Activated T-cell treated with anti-CD3 and anti-CD28 coated beads for 48 hours (primary cell): ENCODE measurements at regions not wholly inside any gene's neighbourhood (a gene's known extent, or its start where the extent isn't known, plus 50 kb on each side); places are given as distances from the start of the nearest gene placed in this dataset.
"Not testable (repeated sequence)": the region's sequence is repeated elsewhere in the genome, so short reads cannot be mapped to it uniquely, and the experiment has no call there.

Experiments used
- DNase-seq: peaks from one replicate; pipeline ENCODE4 v3.0.0-alpha.2; 2020; ENCODE audit warnings: low read depth

DNA sequence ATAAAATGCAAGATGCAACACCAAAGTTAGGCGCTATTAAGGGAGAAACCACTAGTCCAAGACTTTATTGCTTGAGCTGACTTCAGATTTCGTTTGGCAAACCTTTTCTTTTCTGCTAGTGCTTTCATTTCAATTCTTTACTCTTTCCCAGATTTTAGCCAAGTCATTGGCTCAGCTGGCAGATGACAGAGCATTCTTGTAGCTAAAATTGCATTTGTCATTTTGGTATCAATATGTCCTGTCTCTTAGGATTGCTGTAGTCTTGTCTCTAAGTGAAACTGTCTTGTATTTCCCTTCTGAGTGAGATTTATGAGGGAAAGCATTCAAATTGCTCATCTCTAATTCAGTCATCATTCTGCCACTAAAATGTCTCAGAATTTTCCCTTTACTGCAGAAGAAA, 335.1 kb downstream of the METTL4 start:
- no peak for DNase-seq

DNA sequence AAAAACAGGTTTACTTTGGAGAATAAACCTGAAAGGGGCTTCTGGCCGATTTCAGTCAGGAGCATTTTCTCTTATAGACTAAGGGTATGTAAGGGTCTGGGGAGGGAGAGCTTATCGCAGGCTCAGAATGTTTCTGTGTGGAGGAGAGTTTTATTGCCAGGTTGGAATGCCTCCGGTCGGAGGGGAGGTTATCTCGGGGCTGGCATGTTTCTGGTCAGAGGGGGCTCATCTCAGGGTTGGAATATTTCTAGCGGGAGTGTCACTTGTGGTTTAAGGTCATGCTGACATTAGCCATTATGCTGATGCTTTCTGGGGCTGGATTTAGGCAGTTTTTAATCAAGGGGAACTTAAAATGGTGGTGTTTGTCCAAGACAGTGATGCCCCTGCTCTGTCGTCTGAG, 333.6 kb downstream of the METTL4 start:
- no peak for DNase-seq

DNA sequence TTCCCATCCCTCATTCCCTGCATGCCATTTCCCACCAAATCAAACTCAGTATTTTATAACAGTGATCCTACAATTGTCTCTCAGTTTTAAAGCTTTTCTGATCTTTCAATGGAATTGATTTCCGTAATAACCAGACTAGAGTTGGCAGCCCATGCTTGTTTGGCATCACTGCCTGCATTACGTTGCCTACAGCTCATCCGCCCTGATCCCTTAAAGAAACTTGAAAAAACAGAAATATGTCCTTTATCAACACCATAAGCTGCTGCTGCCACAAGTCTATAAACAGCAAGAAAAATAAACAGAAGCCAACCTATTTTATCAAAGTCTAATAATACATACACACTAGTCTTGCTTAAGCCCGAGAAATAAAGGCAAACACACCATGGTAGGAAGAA, 331.0 kb downstream of the METTL4 start:
- no peak for DNase-seq

DNA sequence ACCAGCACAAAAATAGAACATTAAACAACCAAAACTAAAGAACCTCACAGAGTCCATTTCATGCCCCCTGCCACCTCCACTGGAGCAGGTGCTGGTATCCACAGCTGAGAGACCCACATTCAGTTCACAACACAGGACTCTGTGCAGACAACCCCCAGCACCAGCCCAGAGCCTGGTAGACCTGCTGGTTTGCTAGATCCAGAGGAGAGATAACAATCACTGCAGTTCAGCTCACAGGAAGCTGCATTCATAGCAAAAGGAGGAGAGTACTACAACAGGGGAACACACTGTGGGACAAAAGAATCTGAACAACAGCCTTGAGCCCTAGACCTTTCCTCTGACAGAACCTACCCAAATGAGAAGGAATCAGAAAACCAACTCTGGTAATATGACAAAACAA, 326.7 kb downstream of the METTL4 start:
- DNase-seq, result no peak

DNA sequence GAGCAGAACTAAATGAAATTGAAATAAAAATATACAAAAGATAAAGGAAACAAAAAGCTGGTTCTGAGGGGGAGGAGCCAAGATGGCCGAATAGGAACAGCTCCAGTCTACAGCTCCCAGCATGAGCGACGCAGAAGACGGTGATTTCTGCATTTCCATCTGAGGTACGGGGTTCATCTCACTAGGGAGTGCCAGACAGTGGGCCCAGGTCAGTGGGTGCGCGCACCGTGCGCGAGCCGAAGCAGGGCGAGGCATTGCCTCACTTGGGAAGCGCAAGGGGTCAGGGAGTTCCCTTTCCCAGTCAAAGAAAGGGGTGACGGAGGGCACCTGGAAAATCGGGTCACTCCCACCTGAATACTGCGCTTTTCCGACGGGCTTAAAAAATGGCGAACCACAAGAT, 324.2 kb downstream of the METTL4 start:
- DNase-seq, result not testable (repeated sequence)

DNA sequence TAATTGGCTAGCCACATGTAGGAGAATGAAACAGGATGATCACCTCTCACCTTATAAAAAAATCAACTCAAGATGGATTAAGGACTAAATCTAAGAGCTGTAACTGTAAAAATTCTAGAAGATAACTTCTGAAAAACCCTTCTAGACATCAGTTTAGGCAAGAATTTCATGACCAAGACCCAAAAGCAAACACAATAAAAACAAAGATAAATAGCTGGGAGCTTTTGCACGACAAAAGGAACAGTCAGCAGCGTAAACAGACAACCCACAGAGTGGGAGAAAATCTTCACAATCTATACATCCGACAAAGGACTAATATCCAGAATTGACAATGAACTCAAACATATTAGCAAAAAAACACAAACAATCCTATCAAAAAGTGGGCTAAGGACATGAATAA, 316.3 kb downstream of the METTL4 start:
- DNase-seq, result no peak

DNA sequence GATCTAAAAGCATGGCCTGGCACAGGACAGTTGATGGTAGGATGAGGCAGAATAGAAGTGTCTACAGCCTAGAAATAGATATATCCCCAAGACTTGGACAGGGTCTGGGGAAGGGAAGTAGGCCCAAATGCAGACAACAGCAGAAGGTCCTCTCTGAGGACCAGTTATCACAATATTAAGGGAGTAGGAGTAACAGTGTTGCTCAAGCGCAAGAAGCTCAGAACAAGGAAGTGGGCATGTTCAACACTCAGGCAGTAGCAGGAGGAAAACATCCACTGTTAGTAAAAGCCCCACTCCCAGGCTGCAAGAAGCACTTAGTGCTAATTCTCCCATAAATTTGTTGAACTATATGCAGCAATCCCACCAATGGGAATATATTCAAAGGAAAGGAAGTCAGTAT, 314.7 kb downstream of the METTL4 start:
- no peak for DNase-seq

DNA sequence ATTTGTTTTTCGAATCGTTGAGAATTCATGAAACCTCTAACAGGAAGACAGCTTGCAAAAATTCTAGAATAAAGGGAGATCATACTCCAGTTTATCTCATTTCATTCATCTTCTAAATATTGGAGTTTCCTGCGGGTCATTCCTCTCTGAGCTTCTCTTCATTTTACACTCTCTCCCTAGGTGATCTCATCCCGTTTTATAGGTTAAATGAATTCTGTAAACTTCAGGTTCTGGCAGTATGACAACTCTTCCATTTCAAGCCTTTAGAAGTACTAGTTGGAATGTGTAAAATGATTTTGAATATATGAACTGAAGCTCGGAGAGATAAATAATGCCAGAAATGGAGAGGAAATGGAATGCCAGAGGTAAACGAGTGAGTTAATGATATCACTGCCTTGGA, 312.4 kb downstream of the METTL4 start:
- no peak for DNase-seq

DNA sequence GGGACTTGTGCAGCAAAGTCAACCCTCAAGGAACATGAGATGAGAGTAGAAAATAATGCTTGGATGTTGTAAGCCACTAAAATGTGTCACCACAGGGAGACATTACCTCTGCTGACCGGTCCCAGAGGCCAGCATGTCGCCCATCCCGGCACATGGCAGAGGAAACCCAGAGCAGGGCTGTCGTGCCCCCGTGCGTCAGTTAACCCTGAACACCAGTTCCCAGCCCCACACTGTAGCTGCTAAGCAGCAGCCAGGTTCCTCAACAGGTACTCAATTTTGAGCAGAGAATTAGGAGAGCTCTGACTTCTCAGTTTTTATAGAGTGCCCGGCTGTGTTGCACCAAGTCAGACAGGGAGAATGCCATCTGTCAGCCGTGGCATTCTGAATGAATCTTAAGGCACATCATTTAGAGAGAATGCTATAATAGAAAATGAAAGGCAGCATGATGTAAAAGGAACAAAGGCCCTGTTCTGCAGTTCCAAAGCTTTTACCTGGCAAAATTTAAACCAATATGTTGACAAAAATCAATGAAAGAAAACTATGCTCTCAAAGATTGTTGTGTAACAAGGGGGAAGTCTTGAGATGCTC, 307.9 kb downstream of the METTL4 start:
- no peak for DNase-seq

DNA sequence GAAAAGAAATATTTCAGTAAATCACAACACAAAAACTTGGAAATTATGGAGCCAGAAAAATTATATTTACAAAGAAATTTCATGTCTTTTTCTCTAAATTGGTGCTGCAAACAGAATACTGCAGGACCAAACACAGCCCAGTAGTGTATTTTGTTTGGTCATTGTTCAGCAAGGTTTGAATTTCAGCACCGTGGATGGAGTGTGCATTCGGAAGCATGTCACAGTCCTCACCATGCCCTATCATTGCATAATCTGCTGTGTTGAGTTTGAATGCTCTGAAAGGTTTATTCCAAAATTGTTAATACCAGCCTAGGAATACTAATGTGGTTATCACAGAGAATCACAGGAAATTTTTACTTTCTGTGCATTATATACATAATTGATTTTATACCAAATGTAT, 296.7 kb downstream of the METTL4 start:
- DNase-seq, result no peak

DNA sequence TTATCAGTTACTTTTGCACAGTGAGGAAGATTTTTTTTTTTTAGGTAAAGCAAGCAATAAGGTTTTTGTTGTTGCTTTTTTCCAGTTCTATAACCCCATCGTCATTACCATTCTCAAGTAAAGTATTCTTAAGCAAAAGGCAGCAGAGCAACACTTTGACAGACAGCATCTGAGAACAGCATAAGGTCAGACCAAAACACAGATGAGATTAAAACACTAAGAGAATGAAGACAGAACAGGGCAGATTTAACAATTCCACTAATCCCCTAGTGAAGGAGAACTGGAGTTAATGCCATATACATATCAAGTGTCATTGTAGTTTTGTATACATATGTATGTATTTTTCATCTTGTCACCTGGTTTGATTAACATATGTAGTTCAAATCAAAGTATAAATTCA, 290.2 kb downstream of the METTL4 start:
- DNase-seq, result no peak

DNA sequence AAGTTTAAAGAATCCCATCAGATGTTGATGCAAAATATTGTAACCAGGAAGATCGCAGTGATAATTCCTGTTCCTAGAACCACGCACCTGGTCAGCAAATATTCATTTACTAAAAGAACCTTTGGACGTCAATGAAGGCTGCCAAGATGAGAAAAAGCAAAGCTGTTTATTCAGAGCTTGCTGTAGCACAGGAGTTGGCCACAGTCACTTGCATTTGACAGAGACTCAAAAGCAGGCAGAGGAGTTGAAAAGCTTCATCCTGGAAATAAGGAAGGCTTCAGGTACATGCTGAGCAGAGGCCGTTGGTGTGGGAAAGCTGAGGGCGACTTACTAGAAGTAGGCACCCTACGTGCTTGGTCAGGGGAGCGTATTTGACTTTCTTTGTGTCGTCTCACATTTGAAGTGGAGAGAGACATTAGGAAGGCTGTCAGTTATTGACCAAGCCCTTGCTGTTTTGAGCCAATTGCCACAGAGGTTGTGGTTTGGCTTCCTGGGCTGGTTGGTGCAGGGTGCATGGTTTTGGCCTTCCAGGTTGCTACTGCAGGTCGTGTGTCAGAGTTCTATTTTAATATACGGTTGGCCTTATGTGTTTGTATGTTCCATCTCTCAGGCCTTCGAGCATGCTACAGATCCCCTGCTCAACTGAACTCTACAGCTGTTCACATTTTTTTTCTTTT, 289.6 kb downstream of the METTL4 start:
- no peak for DNase-seq

DNA sequence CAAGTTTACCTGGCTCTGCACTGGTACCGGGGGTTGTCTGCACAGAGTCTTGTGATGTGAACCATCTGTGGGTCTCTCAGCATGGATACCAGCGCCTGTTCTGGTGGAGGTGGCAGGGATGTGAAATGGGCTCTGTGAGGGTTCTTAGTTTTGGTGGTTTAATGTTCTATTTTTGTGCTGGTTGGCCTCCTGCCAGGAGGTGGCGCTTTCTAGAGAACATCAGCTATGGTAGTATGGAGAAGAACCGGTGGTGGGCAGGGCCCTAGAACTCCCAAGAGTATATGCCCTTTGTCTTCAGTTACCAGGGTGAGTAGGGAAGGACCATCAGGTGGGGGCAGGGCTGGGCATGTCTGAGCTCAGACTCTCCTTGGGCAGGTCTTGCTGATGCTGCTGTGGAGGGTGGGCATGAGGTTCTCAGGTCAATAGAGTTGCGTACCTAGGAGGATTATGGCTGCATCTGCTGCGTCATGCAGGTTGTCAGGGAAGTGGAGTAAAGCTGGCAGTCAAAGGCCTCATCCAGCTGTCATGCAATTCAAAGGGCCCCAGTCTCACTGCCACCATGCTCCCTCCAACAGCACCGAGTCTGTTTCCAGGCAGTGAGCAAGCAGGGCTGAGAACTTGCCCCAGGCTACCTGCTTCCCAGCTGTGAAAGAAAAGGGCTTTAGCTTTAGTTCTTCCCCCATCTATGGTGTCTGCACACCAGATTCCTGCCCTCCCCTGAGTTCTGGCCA, 278.0 kb downstream of the METTL4 start:
- no peak for DNase-seq

DNA sequence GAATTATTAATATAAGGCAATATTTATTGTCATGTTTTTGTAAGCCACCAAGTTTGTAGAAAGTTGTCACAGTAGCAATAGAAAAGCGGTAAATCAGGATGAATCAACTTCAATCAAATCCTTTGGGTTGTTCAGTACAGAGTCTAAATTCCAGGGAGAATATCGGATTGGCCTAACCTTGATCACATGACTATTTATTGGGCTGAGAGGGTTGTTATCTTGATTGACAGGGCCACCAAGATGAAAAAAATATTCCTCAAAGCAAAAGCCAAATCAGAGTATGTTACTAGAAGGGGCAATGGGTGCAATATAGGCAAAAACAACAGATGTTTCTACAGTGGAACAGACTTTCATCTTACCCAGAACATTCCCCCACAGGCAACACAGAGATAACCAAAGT, 270.0 kb downstream of the METTL4 start:
- no peak for DNase-seq

DNA sequence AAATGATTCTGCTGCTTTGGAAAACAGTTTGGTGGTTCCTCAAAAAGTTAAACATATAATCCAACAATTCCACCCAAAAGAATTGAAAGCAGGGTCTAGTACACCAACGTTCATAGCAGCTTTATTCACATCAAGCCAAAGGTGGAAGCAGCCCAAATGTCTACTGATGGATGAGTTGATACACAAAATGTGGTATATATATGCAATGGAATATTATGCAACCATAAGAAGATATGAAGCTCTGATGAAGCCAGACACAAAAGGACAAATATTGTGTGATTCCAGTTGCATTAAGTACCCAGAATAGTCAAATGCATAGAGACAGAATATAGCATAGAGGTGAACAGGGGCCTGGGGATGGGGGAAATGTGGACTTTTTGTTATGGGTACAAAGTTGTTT, 269.3 kb downstream of the METTL4 start:
- DNase-seq, result no peak

DNA sequence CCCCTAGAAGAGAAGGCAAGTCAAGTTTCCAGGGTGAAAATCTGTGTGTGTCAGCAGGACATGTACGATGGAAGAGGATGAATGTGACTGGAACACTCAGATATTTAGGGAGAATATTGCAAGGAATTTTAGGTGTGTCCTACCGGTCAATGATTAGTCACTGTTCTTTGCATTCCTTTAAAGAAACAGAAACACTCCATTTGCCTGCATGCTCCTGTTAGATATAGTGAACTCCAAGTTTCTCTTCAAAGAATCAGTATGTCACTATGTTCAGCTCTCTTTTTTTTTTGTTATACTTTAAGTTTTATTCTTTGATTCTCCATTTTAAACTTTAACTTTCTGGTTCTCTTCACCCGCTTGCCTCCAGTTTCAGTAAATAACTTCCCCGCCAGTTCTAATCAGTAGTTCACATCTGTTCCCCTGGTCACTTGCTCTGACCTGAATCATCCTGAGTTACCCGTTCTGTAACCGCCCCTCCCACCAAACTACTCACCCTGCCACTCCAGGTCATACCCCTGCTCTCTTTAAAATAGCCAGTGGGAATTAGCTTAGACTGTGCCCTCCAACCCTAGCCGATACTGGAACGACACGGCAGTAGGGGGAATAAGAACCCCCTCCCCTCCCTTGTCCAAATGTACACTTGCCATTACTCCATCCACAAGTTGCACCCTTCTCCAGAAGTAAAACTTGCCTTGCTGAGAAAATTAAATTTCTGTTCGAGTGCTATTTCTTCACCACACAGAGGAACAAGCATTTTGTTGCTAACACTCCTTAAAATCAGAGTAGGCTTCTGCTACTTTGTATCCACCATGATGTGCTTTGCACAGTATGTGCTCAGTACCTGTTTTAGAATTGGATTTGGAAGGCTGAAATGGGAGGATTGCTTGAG, 268.4 kb downstream of the METTL4 start:
- DNase-seq, result no peak

DNA sequence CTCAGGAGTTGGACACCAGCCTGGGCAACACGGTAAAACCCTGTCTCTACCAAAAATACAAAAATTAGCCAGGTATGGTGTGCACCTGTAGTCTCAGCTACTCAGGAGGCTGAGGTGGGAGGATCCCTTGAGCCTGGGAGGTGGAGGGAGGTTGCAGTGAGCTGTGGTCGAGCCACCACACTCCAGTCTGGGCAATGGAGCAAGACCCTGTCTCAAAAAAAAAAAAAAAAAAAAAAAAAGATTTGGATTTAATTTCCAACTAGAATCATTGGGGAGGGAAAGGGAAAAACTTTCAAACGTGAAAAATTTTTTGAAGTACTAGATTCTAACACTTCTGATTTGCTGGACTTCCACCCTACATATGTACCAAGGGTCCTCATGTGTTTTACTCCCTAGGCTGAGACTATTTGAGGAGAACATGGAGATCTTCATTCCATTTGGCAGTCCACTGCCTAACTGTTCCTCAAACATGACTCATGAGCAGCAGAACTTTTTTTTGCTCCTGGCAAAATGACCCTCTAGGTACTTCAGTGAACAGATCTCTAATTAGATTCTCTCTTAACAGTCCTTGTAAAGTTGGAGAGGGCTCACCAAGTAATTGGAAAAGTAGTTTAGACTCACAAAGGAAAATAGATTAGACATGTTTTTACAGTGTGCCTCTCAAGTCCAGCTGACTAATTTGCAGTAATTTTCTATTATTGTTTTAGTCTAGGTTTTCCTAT, 267.6 kb downstream of the METTL4 start:
- DNase-seq, result no peak

DNA sequence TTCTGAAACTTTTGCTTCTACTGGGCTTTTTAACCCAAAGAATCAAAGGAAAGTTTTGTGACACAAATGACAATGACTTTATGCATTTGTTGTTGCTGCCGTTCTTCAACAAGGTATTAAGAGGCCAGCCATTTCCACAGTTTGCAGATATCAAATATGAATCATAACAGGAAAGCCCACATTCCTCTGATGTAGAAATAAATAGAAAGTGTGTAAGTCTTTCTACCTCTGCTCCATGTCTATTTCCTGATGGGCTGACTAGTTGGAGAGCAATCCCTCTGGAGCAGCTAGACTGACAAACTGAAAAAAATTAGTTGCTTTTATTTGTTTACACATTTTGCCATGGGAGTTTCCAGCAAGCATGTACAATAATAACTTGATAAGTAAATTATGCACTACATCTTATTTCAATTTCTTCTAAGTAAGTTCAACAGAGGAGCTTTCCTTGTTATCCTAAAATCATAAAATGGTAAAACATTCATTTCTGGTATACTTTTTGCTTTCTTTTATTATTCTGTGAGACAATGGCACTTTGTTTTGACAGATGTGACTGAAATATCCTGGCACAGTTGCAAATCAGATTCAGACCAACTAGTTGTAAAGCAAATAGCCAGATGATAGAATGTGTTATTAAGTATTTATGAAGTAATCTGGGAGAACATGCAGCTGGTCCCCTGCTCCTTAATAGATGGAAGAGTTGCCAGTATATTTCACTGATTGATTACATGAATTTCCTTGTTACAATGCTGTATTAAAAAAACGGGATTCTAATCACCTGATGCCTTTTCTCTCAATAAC, 266.7 kb downstream of the METTL4 start:
- no peak for DNase-seq

DNA sequence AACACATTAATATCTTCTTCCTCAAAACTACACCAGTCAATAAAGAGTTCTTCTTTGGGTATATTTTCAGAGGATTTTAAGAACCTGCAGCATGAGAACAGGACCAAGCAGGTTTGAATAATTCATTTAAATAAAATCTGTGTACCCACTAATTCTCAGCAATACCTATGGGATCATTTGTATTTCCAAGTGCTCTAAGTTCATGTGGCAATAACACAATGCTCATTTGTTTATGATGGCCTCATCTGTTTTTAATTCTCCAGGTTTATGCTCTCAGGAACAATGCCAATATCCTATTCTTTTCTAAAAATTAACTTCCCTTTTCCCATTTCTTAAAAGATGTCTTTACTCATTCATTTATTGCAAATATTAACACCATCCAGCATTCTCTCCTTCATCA, 264.7 kb downstream of the METTL4 start:
- no peak for DNase-seq

DNA sequence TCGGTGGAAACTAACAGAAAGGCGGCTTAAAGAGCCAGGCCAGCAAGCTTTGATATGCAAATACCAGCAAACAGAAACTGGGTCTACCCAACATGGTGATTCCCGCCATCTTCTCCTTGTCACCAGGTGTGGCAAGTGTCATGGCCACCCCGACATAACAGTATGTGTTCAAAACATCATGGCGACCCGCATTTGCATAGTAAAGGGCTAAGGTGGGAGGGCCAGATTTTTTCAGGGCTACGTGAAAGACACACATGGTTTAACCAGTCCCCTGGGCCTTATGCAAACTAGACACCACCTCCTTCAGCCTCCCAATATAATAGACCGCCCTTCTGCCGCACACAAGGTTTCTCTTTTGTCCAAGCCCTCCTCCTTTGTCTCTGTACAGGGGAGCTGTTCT, 260.4 kb downstream of the METTL4 start:
- no peak for DNase-seq

DNA sequence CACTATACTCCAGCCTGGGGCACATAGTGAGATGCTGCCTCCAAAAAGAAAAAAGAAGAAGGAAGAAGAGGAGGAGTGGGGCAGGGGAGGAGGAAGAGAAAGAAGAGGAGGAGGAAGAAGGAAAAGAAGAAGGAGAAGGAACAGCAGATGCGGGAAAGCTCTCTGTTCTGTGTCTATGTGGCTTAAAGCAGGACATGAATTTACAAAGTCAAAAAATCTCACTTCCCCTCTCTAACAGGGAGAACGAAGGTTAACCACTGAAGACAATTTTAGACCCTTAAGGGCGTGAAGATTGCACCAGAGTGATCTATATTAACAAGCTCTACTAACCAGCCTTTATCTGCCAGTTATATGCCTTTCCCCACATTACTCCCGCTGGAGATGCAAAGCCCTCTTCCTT, 258.9 kb downstream of the METTL4 start:
- DNase-seq, result no peak
